ENCODE measurements at regions not wholly inside any gene's neighbourhood (a gene's known extent, or its start where the extent isn't known, plus 50 kb on each side); places are given as distances from the start of the nearest gene placed in this dataset.

- TF ChIP-seq GATA3 (IDR thresholded peaks at IDR 0.05; ENCODE audit: low read depth, low read length), result no peak
- TF ChIP-seq GATA2 (IDR thresholded peaks at IDR 0.05; ENCODE audit: low read depth, low read length), result no peak
Observed at GRCh38 chr10:10930979-10931743, 86.5 kb upstream of the CELF2 start.

DNA sequence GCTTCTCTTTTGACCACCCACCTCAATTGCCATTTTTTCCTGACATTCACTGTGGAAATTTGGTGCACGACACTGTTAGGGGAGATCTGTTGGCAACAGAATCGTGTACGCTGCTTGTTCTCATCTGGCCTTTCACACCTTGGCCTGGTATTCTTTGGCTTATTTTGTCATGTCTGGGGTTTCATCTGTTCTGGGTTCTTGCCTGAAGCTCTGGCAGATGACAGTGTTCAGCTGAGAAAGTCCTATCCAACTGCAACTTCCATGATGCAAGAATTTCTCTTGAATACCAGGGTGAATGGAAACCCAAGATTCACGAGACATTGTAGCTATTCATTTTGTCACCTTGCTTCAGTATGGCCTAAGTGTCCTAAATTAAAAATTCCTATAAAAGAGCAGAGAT is 82.6 kb upstream of the CELF2 start:
- TF ChIP-seq GATA3 (IDR thresholded peaks at IDR 0.05; ENCODE audit: low read depth, low read length), result no peak
- TF ChIP-seq GATA2 (IDR thresholded peaks at IDR 0.05; ENCODE audit: low read depth, low read length), result no peak

DNA sequence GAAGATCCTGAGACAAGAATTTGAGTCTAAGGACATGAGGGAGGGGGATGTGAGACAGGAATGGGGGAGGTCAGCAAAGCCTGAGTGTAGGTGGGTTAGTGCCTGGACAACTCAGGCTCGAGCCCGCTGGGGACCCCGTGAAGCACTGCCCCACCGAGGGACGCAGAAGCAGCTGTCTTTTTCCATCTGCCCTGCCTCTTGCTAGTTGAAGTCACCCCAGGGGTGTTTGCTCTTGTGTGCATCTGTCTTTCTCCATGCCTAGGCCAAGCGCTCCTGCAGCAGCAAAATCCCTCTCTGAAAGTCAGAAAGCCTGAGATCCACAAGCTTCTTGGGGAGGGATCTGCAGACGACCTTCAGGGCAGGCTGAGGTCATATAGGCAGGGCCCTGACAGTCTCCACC is 79.0 kb upstream of the CELF2 start:
- TF ChIP-seq GATA2 (IDR thresholded peaks at IDR 0.05; ENCODE audit: low read depth, low read length) (no peak), GATA3 (IDR thresholded peaks at IDR 0.05; ENCODE audit: low read depth, low read length) (no peak)

DNA sequence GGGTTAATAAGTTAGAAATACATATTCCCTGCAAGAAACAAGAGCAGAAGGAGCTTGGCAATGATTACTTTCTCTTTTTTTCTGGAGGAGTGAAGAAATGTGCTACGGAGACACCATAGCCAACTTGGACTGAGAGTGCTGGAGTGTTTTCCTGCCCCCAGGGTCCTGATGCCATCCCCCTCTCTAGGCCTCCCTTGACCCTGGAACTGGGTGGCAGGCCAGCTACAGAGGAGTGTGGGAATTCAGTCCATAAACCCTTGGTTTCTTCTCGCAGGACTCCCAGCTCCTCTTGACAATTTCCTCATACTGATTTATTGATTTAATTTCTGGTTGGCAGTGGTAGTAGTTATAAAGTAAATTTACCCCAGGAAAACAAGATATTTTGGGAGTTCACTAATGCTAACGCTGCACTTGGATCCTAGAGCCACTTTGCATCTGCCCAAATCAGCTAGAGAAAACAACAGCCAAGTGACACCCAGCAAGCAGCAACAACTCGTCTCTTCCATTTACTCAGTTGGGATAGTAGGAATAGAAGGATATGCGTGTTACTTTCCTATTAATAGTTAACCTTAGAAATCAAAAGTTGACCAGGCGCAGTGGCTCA is 76.4 kb upstream of the CELF2 start:
- TF ChIP-seq GATA3 (IDR thresholded peaks at IDR 0.05; ENCODE audit: low read depth, low read length), result no peak
- no peak for TF ChIP-seq GATA2 (IDR thresholded peaks at IDR 0.05; ENCODE audit: low read depth, low read length)

DNA sequence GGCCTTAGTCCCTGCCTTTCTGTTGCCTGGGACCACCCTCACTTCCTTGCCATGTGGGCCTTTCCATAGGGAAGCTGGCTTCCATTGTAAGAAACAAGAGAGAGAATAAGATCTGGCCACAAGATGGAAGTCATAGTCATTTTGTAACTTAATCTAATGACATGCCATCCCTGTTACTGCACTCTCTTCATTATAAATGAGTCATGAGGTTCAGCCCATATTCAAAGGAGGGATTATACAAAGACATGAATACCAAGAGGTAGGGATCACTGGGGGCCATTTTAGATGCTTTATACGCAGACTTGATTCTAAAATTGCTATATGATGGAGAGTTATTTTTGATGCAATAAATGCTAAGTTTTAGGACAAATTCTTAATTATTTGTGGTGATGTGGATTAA is 75.2 kb upstream of the CELF2 start:
- TF ChIP-seq GATA3 (IDR thresholded peaks at IDR 0.05; ENCODE audit: low read depth, low read length) (no peak), GATA2 (IDR thresholded peaks at IDR 0.05; ENCODE audit: low read depth, low read length) (no peak)

GRCh38 chr10:10946081-10946480 is 71.6 kb upstream of the CELF2 start:
- TF ChIP-seq GATA3 (IDR thresholded peaks at IDR 0.05; ENCODE audit: low read depth, low read length) (no peak), GATA2 (IDR thresholded peaks at IDR 0.05; ENCODE audit: low read depth, low read length) (no peak)

DNA sequence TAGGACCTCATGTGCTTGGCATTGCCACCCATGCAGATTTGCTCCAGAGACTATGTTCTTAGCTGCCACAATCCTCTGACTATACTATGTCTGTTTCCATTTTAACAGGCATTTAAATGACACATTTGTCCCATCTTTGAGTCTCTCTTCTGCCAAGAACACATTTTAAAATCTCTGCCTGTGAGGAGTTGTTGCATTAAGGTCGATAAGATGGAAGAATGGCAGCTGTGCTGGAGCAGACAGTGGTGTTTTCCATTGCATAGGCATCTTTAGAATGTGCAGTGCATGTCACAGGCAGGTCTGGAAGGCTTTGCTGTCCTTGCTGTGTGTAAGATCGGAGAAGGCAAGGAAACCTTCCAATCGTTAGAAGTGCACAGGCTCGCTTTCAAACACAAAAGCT is 70.9 kb upstream of the CELF2 start:
- TF ChIP-seq GATA3 (IDR thresholded peaks at IDR 0.05; ENCODE audit: low read depth, low read length) (no peak), GATA2 (IDR thresholded peaks at IDR 0.05; ENCODE audit: low read depth, low read length) (no peak)

DNA sequence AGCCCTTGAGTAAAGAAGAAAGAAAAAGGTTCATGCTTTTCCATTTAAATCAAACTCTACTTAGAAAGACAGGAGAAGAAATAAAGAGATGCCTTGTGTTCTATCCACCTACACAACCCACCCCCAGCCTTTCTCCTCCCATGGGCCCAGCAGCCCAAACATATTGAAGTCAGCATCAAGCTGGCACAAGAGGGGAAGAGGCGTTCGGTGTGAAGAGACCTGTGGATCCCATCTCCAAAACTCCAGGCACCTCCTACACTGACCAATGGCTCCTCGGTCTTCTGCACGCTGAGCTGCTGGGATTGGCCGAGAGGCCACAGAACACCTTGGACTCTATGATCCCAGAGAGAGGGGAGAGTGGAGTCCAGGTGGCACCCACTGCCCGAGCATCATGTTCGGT is 66.0 kb upstream of the CELF2 start:
- no peak for TF ChIP-seq GATA2 (IDR thresholded peaks at IDR 0.05; ENCODE audit: low read depth, low read length)
- no peak for TF ChIP-seq GATA3 (IDR thresholded peaks at IDR 0.05; ENCODE audit: low read depth, low read length)

GRCh38 chr10:10952800-10953199 is 64.9 kb upstream of the CELF2 start:
- TF ChIP-seq GATA3 (IDR thresholded peaks at IDR 0.05; ENCODE audit: low read depth, low read length) (no peak), GATA2 (IDR thresholded peaks at IDR 0.05; ENCODE audit: low read depth, low read length) (no peak)

GRCh38 chr10:10956681-10957542 is 60.8 kb upstream of the CELF2 start:
- TF ChIP-seq GATA2 (IDR thresholded peaks at IDR 0.05; ENCODE audit: low read depth, low read length), result no peak
- no peak for TF ChIP-seq GATA3 (IDR thresholded peaks at IDR 0.05; ENCODE audit: low read depth, low read length)

- TF ChIP-seq GATA3 (IDR thresholded peaks at IDR 0.05; ENCODE audit: low read depth, low read length) (no peak), GATA2 (IDR thresholded peaks at IDR 0.05; ENCODE audit: low read depth, low read length) (no peak)
Observed at GRCh38 chr10:10958041-10958440, 59.6 kb upstream of the CELF2 start.

- TF ChIP-seq GATA3 (IDR thresholded peaks at IDR 0.05; ENCODE audit: low read depth, low read length), result no peak
- no peak for TF ChIP-seq GATA2 (IDR thresholded peaks at IDR 0.05; ENCODE audit: low read depth, low read length)
Observed at GRCh38 chr10:10959666-10960065, 58.0 kb upstream of the CELF2 start.

GRCh38 chr10:10960534-10960933 is 57.1 kb upstream of the CELF2 start:
- TF ChIP-seq GATA2 (IDR thresholded peaks at IDR 0.05; ENCODE audit: low read depth, low read length), result no peak
- no peak for TF ChIP-seq GATA3 (IDR thresholded peaks at IDR 0.05; ENCODE audit: low read depth, low read length)

DNA sequence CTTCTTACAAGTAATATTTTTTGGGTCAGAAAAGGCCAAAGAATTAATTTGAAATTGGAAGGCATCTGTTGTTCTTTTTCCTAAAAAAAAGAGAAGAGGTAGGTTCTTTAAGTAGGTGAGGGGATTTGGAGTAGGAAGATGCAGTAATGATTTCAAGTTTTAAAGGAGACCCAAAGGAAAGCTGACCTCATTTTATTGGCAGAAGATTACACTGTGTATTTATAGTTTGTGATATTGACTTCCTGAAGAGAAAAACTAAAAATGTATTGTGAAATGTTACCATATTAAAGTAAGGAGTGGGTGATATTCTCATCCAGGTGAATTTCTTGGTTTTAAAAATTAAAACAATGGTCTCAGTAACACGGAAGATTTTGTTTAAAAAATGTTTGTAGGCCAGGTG is 56.6 kb upstream of the CELF2 start:
- no peak for TF ChIP-seq GATA2 (IDR thresholded peaks at IDR 0.05; ENCODE audit: low read depth, low read length)
- no peak for TF ChIP-seq GATA3 (IDR thresholded peaks at IDR 0.05; ENCODE audit: low read depth, low read length)

Data from SH-SY5Y (cell line).